Activated T-cell treated with anti-CD3 and anti-CD28 coated beads, Interleukin-2, amount 50 U/mL, for 72 hours (primary cell): ENCODE measurements at regions not wholly inside any gene's neighbourhood (a gene's known extent, or its start where the extent isn't known, plus 50 kb on each side); places are given as distances from the start of the nearest gene placed in this dataset.

Experiments used
- ATAC-seq, 2 donors: fragments of 150-1000 bp; cut with Tn5 transposase; replicated peaks in 1 of 2; 2 replicates each; pipeline ENCODE4 v1.10.0; 2021; ENCODE audit warnings: moderate library complexity in 2 of 2, mild to moderate bottlenecking in 1 of 2
- DNase-seq, 2 donors: peaks; one replicate each; pipeline ENCODE4 v3.0.0; 2021 to 2022; ENCODE audit warnings: mixed read lengths in 1 of 2
- H3K27ac Mint-ChIP-seq: one replicate; pipeline ENCODE4 v1.8.0; 2022; ENCODE audit warnings: mild to moderate bottlenecking, moderate library complexity, mixed read lengths
- H3K27me3 Mint-ChIP-seq: one replicate; pipeline ENCODE4 v1.8.0; 2022; ENCODE audit warnings: low read depth, mixed read lengths
- H3K36me3 Mint-ChIP-seq, 2 donors: one replicate each; pipeline ENCODE4 v1.8.0; 2022; ENCODE audit warnings: mixed read lengths in 2 of 2, mild to moderate bottlenecking in 1 of 2; ENCODE audit not compliant: insufficient read depth in 2 of 2
- H3K4me1 Mint-ChIP-seq: one replicate; pipeline ENCODE4 v1.8.0; 2022; ENCODE audit warnings: low read depth, mixed read lengths
- H3K4me3 Mint-ChIP-seq, 2 donors: one replicate each; pipeline ENCODE4 v1.8.0; 2022; ENCODE audit warnings: mild to moderate bottlenecking in 2 of 2, mixed read lengths in 2 of 2, moderate library complexity in 2 of 2
- H3K9me3 Mint-ChIP-seq, 2 donors: one replicate each; pipeline ENCODE4 v1.8.0; 2022; ENCODE audit warnings: mixed read lengths in 2 of 2

DNA sequence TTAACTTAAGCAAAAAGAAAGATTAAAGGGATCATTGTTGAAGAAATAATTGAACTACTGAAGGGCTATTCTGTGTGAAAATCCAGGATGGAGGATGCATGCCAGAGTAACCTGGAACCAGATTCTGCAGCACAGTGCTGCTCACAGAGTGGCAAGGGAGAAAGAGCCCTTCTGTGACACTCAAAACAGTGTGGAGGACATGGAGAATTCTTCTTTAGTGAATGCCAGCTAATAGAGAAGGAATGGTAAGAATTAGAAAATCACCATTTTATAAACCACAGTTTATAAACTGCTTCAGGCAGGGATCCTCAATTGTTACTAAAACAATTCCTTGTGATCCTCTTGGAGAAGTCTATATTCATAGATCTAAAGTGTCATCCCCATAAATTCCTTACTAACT lies 70.4 kb upstream of the ARHGEF26 start:
- ATAC-seq (no peak), DNase-seq (no peak)
- Mint-ChIP-seq H3K27me3 (peaks cover 7% of the 10 kb centered on the region), H3K9me3 (peaks cover 0 to 2% of the 10 kb centered on the region in 2 donors), H3K4me1 (no peaks in the 10 kb centered on the region), H3K36me3 (no peaks in the 10 kb centered on the region), H3K4me3 (no peak overlapping the region), H3K27ac (no peak overlapping the region)

DNA sequence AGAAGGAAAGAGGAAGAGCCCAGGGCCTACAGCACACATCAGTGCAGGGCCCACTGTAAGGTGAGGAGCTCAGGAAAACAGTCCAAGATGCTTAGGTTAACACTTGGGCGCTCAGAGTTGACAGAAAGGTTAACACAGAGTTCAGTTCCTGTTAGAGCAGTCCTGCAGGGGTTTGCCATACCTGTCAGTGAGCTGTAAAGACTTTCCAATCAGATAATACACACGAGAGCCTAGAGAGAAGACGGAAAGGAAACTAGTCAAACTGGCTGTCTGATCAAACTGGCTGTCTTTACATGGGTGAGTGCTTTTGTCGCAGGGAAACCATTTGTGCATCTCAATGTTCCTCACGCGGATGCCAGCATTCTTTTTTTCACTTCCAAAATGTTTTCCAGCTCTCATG lies 61.4 kb upstream of the ARHGEF26 start:
- no peaks in the 10 kb centered on the region for H3K9me3 Mint-ChIP-seq
- DNase-seq = no peak

DNA sequence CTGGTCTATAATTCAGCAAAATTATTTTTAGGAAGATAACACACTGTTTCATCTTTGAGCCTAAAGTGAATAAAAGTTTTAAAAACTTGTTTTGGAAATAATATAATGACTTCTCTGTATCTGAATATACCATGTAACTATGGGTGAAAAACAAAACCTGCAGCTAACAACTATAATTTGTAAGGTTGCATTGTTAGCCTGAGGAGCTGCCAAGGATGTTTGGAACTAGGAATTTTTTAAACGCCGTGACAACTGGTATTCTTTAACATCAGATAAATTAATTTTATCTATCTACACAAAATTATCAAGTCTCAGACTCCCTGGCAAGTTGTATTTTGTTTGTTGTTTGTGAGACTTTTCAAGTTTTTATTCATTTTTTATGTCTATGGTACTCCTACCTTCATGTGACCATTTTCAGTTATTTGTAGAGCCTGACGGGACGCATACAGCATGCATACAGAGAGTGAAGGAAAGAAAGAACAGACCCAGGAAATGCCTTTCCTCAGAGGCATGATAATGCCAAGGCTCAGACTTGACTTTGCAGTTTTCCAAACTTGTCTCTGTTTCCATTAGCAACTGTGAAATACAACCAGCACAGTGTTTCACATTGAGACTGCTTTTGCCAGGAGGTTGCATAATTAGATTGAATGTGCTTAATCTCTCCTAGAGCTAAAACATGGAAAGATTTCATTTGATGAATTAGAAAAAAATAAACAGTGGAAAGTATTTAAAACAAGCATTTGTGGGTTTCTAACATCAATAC lies 60.8 kb upstream of the ARHGEF26 start:
- DNase-seq = no peak
- no peaks in the 10 kb centered on the region for H3K36me3 Mint-ChIP-seq

More for the DNA sequence above, 61.4 kb upstream of the ARHGEF26 start:
- H3K36me3 Mint-ChIP-seq = no peaks in the 10 kb centered on the region
- no peak overlapping the region for H3K27ac Mint-ChIP-seq
- no peak overlapping the region for H3K4me3 Mint-ChIP-seq
- no peaks in the 10 kb centered on the region for H3K4me1 Mint-ChIP-seq
- ATAC-seq = no peak
- peaks cover 5% of the 10 kb centered on the region for H3K27me3 Mint-ChIP-seq

DNA sequence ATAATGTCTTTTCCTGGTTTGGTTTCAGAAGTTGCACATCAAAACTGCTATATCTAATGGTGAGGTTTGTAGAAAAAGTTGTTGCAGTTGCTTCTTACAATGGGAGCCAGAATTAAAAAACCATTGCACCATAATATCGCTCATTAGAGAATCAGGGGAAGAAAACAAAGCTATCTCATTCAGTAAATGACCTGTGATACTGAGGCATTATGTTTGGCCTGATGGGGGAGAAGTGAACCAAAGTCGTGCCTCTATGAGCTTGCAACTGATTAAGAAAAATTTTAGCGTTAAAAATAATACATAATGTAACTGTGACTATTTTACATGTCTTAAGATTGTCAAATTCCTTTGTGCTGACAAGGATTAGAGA lies 60.2 kb upstream of the ARHGEF26 start:
- Mint-ChIP-seq H3K27ac (no peak overlapping the region), H3K4me1 (no peaks in the 10 kb centered on the region), H3K27me3 (peaks cover 10% of the 10 kb centered on the region), H3K36me3 (no peaks in the 10 kb centered on the region), H3K9me3 (no peaks in the 10 kb centered on the region), H3K4me3 (no peak overlapping the region)
- ATAC-seq (no peak), DNase-seq (no peak)

More for the DNA sequence above, 60.8 kb upstream of the ARHGEF26 start:
- Mint-ChIP-seq H3K4me1 (no peaks in the 10 kb centered on the region), H3K4me3 (no peak overlapping the region), H3K9me3 (no peaks in the 10 kb centered on the region), H3K27me3 (peaks cover 10% of the 10 kb centered on the region), H3K27ac (no peak overlapping the region)
- no peak for ATAC-seq

DNA sequence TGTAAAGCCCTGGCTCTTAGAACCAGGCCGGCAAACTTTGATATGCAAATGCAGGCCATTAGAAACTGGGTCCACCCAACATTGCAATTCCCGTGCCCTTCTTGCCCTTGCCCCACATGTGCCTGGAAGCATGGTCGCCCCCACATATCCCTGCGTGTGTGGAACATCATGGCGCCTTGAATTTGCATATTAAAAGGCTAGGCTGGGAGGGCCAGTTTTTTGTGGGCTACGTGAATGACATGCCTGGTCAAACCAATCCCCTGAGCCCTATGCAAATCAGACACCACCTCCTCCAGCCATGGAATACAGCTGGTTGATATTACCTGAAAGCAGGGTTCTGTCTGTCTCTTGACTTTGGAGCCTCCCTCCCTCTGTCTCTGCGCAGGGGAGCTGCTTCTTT lies 58.7 kb upstream of the ARHGEF26 start:
- ATAC-seq = no peak
- Mint-ChIP-seq H3K4me1 (no peaks in the 10 kb centered on the region), H3K27ac (no peak overlapping the region), H3K9me3 (peaks cover 0 to 2% of the 10 kb centered on the region in 2 donors), H3K4me3 (no peak overlapping the region), H3K36me3 (no peaks in the 10 kb centered on the region), H3K27me3 (peaks cover 10% of the 10 kb centered on the region)
- DNase-seq = no peak

DNA sequence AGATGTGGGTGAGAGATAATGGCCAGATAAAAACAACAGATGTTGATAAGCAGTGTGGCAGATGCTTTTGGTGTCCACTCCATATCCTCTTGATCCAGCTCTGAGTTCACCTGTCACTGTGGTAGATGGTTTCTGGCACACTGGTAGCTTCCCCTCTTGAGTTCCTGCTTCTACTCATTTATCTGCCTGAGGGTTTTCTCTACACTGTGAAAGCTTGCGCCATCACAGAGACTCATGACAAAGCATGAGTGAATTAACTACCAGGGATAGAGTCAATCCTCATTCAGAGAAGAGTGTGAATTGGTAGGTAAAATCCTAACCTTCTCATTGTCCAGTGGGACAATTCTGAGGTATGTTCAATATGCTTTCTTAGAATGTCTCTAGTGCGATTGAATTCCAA lies 50.0 kb upstream of the ARHGEF26 start:
- peaks cover 6% of the 10 kb centered on the region for H3K27me3 Mint-ChIP-seq

More for the DNA sequence above, 50.0 kb upstream of the ARHGEF26 start:
- Mint-ChIP-seq H3K4me3 (no peak overlapping the region), H3K27ac (no peak overlapping the region), H3K9me3 (peaks cover 0 to 2% of the 10 kb centered on the region in 2 donors), H3K4me1 (no peaks in the 10 kb centered on the region), H3K36me3 (no peaks in the 10 kb centered on the region)
- ATAC-seq (no peak), DNase-seq (no peak)
